ENCODE measurements at regions not wholly inside any gene's neighbourhood (a gene's known extent, or its start where the extent isn't known, plus 50 kb on each side); places are given as distances from the start of the nearest gene placed in this dataset.

DNA sequence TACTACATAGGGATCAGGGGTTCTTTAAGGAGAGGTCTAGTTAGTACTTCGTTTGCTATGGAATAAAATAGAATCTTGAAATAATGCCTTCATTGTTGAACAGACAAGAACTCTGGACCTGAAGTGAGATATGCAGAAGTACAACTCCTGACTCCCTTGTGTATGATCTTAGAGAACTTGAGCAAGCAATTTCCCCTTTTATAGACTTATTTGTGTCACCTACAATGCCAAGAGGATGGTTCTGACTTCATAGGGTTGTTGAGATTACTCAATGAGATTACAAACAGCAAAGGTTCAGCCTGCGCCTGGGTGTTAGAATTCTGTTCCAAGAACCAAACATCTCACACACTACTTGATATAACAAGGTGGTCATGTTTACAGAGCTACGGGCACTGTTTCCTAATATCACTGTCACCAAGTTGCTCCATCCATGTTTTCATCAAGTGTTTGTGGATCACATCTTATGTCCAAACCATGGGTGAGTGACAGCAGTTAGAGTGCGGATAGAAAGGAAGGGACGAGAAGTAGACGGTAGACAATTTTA is 76.7 kb upstream of the ADAMTS9 start:
- no peak overlapping the region for H3K4me3 Mint-ChIP-seq
- no peak for DNase-seq (ENCODE audit: low spot score in 2 of 2, unreplicated experiment in 2 of 2)
- no peaks in the 10 kb centered on the region for H3K27me3 Mint-ChIP-seq (ENCODE audit: low read depth)
- H3K36me3 Mint-ChIP-seq: no peaks in the 10 kb centered on the region
- H3K27ac Mint-ChIP-seq: no peak overlapping the region
- H3K4me1 Mint-ChIP-seq: peaks cover 6% of the 10 kb centered on the region
- H3K9me3 Mint-ChIP-seq: no peaks in the 10 kb centered on the region
- TF ChIP-seq, protein P1, sequence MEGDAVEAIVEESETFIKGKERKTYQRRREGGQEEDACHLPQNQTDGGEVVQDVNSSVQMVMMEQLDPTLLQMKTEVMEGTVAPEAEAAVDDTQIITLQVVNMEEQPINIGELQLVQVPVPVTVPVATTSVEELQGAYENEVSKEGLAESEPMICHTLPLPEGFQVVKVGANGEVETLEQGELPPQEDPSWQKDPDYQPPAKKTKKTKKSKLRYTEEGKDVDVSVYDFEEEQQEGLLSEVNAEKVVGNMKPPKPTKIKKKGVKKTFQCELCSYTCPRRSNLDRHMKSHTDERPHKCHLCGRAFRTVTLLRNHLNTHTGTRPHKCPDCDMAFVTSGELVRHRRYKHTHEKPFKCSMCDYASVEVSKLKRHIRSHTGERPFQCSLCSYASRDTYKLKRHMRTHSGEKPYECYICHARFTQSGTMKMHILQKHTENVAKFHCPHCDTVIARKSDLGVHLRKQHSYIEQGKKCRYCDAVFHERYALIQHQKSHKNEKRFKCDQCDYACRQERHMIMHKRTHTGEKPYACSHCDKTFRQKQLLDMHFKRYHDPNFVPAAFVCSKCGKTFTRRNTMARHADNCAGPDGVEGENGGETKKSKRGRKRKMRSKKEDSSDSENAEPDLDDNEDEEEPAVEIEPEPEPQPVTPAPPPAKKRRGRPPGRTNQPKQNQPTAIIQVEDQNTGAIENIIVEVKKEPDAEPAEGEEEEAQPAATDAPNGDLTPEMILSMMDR (IDR thresholded peaks at IDR 0.05; ENCODE audit: unreplicated experiment): no peak

DNA sequence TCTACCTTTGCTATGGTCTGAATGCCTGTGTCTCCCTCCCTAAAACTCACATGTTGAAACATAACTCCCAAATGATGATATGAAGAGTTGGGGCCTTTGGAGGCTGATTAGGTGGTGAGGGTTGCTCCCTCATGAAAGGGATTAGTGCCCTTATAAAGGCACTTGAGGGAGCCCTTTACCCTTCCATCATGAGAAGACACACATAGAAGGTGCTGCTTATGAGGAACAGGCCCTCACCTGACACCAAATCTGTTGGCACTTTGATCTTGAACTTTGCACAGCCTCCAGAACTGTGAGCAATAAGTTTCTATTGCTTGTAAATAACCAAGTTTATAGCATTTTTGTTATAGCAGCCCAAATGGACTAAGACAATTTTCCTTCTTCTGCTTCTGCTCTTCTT is 76.2 kb upstream of the ADAMTS9 start:
- Mint-ChIP-seq H3K4me3 (no peak overlapping the region), H3K36me3 (no peaks in the 10 kb centered on the region), H3K27me3 (ENCODE audit: low read depth) (no peaks in the 10 kb centered on the region), H3K4me1 (peaks cover 6% of the 10 kb centered on the region), H3K27ac (no peak overlapping the region), H3K9me3 (no peaks in the 10 kb centered on the region)
- TF ChIP-seq, protein P1 (IDR thresholded peaks at IDR 0.05; ENCODE audit: unreplicated experiment): no peak
- DNase-seq (ENCODE audit: low spot score in 2 of 2, unreplicated experiment in 2 of 2): no peak

DNA sequence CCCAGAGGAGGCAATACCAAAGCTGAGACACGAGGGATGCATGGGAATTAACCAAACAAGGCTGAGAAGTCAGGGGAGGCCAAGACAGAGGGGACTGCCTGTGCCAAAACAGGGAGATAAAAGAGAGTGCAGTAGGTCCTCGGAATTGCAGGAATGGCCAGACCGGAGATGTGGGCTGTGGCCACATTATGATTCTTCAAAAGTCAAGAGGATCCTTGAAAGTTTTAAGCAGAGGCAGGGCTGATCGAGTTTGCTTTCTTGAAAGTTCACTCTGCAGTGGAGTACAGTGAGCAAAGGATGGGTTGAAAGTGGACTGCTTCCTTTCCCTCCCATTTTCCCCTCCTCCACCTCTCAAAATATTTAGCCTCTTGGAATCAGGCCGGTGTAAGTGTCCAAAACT is 73.9 kb upstream of the ADAMTS9 start:
- H3K36me3 Mint-ChIP-seq: no peaks in the 10 kb centered on the region
- H3K27ac Mint-ChIP-seq: no peak overlapping the region
- TF ChIP-seq, protein P1 (IDR thresholded peaks at IDR 0.05; ENCODE audit: unreplicated experiment): no peak
- no peaks in the 10 kb centered on the region for H3K27me3 Mint-ChIP-seq (ENCODE audit: low read depth)
- H3K4me1 Mint-ChIP-seq: peaks cover 6% of the 10 kb centered on the region
- no peaks in the 10 kb centered on the region for H3K9me3 Mint-ChIP-seq
- DNase-seq (ENCODE audit: low spot score in 2 of 2, unreplicated experiment in 2 of 2): no peak
- H3K4me3 Mint-ChIP-seq: no peak overlapping the region

DNA sequence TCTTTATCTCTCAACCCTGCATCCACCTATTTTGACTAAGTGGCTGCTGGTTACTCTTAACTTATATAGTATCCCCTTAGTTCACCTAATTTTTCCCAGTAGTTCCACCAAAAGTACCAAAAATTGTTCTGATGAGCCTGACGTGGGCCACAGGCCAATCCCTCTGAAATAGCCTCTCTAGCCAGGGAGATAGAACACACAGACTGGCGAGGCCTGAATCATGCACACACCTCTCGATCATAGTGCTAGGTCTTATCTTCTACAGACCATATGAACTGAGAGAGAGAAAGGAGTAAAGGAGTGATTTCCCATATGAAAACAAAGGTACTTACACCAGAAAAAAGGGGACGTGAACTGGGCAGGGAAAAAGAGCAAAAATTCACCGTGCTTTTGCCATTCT is 72.5 kb upstream of the ADAMTS9 start:
- no peaks in the 10 kb centered on the region for H3K36me3 Mint-ChIP-seq
- no peak overlapping the region for H3K4me3 Mint-ChIP-seq
- TF ChIP-seq, protein P1 (IDR thresholded peaks at IDR 0.05; ENCODE audit: unreplicated experiment): no peak
- no peaks in the 10 kb centered on the region for H3K9me3 Mint-ChIP-seq
- DNase-seq (ENCODE audit: low spot score in 2 of 2, unreplicated experiment in 2 of 2): no peak
- H3K4me1 Mint-ChIP-seq: peaks cover 6% of the 10 kb centered on the region
- H3K27me3 Mint-ChIP-seq (ENCODE audit: low read depth): no peaks in the 10 kb centered on the region
- no peak overlapping the region for H3K27ac Mint-ChIP-seq

DNA sequence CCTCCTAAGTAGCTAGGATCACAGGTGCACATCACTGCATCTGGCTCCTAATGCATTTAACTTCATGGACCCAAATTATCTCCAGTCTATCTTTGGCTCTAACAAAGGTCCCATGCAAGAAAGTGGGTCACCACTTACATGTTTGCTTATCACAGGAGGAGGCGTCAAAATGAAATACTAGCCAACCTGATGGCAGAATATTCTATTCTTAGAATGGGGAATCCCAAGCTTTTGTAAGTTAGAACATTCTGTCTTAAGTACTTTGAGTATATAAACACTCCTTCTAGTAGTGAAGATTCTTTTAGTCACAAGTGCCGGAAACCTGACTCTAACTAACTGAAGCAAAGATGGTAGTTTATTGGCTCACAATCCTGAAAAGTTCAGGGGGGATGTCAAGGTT is 72.0 kb upstream of the ADAMTS9 start:
- DNase-seq (ENCODE audit: low spot score in 2 of 2, unreplicated experiment in 2 of 2): no peak
- H3K27ac Mint-ChIP-seq: no peak overlapping the region
- H3K4me1 Mint-ChIP-seq: peaks cover 6% of the 10 kb centered on the region
- no peaks in the 10 kb centered on the region for H3K9me3 Mint-ChIP-seq
- H3K4me3 Mint-ChIP-seq: no peak overlapping the region
- no peaks in the 10 kb centered on the region for H3K36me3 Mint-ChIP-seq
- no peaks in the 10 kb centered on the region for H3K27me3 Mint-ChIP-seq (ENCODE audit: low read depth)
- TF ChIP-seq, protein P1 (IDR thresholded peaks at IDR 0.05; ENCODE audit: unreplicated experiment): no peak
